IMR-90 (cell line): ENCODE measurements at regions not wholly inside any gene's neighbourhood (a gene's known extent, or its start where the extent isn't known, plus 50 kb on each side); places are given as distances from the start of the nearest gene placed in this dataset.

Experiments
- ATAC-seq: fragments of 200-7000 bp; cut with Tn5 transposase; 2 replicates; pipeline ENCODE4 v1.9.1; 2020; ENCODE audit warnings: low read depth, mild to moderate bottlenecking, moderate library complexity
- BruUV-seq: library from RNA; stranded (reverse); fragments of 400-500 nt; replicated peaks from 2 replicates; lab custom pipeline; 2021; lab: Mats Ljungman, UMichigan
- CTCF ChIA-PET: fragments of 300-600 bp; formaldehyde crosslinking; extraction: SDS; loops from one replicate; lab custom pipeline; 2021; ENCODE audit warnings: antibody characterized with exemption; lab: Yijun Ruan, JAX
- POLR2A ChIA-PET: fragments of 300-600 bp; sonication (Branson Sonifier 250); formaldehyde crosslinking; loops from one replicate; lab custom pipeline; 2022; ENCODE audit warnings: antibody characterized with exemption; ENCODE audit not compliant: unreplicated experiment; lab: Charles Lee
- DNase-seq: peaks from one replicate; pipeline ENCODE4 v3.0.0; 2013
- H2AFZ ChIP-seq: replicated peaks from 2 replicates; pipeline ENCODE3; 2013; ENCODE audit warnings: low read length, mild to moderate bottlenecking; ENCODE audit not compliant: poor library complexity
- H2AK5ac ChIP-seq: 2 replicates; pipeline ENCODE4 v1.6.1; 2013; ENCODE audit warnings: low read depth, low read length, inconsistent platforms
- H2AK9ac ChIP-seq: replicated peaks from 2 replicates; pipeline ENCODE3; 2013; ENCODE audit warnings: mild to moderate bottlenecking, low read depth, low read length, moderate library complexity; ENCODE audit not compliant: poor library complexity
- H2BK120ac ChIP-seq: 2 replicates; pipeline ENCODE4 v1.6.1; 2013; ENCODE audit warnings: low read depth, low read length, inconsistent platforms
- H2BK15ac ChIP-seq: 3 replicates; pipeline ENCODE4 v1.6.1; 2013; ENCODE audit warnings: low read depth, low read length, inconsistent platforms
- H2BK20ac ChIP-seq: 2 replicates; pipeline ENCODE4 v1.6.1; 2013; ENCODE audit warnings: low read depth, mild to moderate bottlenecking, inconsistent platforms, low read length, moderate library complexity
- H2BK5ac ChIP-seq: 2 replicates; pipeline ENCODE4 v1.6.1; 2013; ENCODE audit warnings: mild to moderate bottlenecking, low read depth, low read length, inconsistent platforms; ENCODE audit not compliant: poor library complexity, severe bottlenecking
- H3K14ac ChIP-seq: replicated peaks from 2 replicates; pipeline ENCODE4 v1.6.1; 2013; ENCODE audit warnings: low read depth, low read length, inconsistent platforms
- H3K18ac ChIP-seq: 2 replicates; pipeline ENCODE4 v1.6.1; 2013; ENCODE audit warnings: low read depth, low read length, control low read depth
- H3K23ac ChIP-seq: 2 replicates; pipeline ENCODE4 v1.6.1; 2013; ENCODE audit warnings: low read depth, low read length, inconsistent platforms
- H3K27ac ChIP-seq: 2 replicates; pipeline ENCODE4 v1.5.1; 2013; ENCODE audit warnings: mild to moderate bottlenecking, control low read depth, low read length; ENCODE audit not compliant: insufficient read depth
- H3K27me3 ChIP-seq: 2 replicates; pipeline ENCODE4 v1.6.1; 2013; ENCODE audit warnings: low read length; ENCODE audit not compliant: control insufficient read depth, insufficient read depth
- H3K36me3 ChIP-seq: 2 replicates; pipeline ENCODE4 v1.6.1; 2013; ENCODE audit warnings: low read length, mixed read lengths; ENCODE audit not compliant: control insufficient read depth, insufficient read depth
- H3K4ac ChIP-seq: 2 replicates; pipeline ENCODE4 v1.6.1; 2013; ENCODE audit warnings: low read depth, low read length, inconsistent platforms
- H3K4me1 ChIP-seq: 2 replicates; pipeline ENCODE4 v1.6.1; 2013; ENCODE audit warnings: low read length, mixed read lengths; ENCODE audit not compliant: control insufficient read depth, insufficient read depth
- H3K4me2 ChIP-seq: 2 replicates; pipeline ENCODE4 v1.6.1; 2013; ENCODE audit warnings: low read depth, mild to moderate bottlenecking, control low read depth, low read length, moderate library complexity
- H3K4me3 ChIP-seq: 2 replicates; pipeline ENCODE4 v1.5.1; 2013; ENCODE audit warnings: low read depth, mild to moderate bottlenecking, control low read depth, low read length, moderate library complexity; ENCODE audit not compliant: insufficient read depth
- H3K56ac ChIP-seq: 2 replicates; pipeline ENCODE4 v1.6.1; 2013; ENCODE audit warnings: low read length, inconsistent platforms; ENCODE audit not compliant: insufficient read depth; ENCODE audit errors: extremely low read depth
- H3K79me1 ChIP-seq, 2 experiments: 2 replicates each; pipeline ENCODE4 v1.6.1; 2013; ENCODE audit warnings: low read length in 2 of 2, inconsistent platforms in 1 of 2, low read depth in 1 of 2
- H3K9ac ChIP-seq: 2 replicates; pipeline ENCODE4 v1.6.1; 2013; ENCODE audit warnings: low read depth, low read length, control low read depth
- H3K9me1 ChIP-seq: 2 replicates; pipeline ENCODE4 v1.6.1; 2013; ENCODE audit warnings: low read length, inconsistent platforms; ENCODE audit not compliant: insufficient read depth
- H3K9me3 ChIP-seq: 2 replicates; pipeline ENCODE4 v1.6.1; 2013; ENCODE audit warnings: low read length; ENCODE audit not compliant: control insufficient read depth, insufficient read depth
- H4K20me1 ChIP-seq: 2 replicates; pipeline ENCODE4 v1.6.1; 2013; ENCODE audit warnings: low read length, inconsistent platforms; ENCODE audit not compliant: insufficient read depth
- H4K5ac ChIP-seq: 2 replicates; pipeline ENCODE4 v1.6.1; 2013; ENCODE audit warnings: mild to moderate bottlenecking, low read depth, low read length, control low read depth
- H4K8ac ChIP-seq, 2 experiments: 2 replicates each; pipeline ENCODE4 v1.6.1; 2013; ENCODE audit warnings: low read depth in 2 of 2, low read length in 2 of 2, control low read depth in 1 of 2, inconsistent platforms in 1 of 2
- H4K91ac ChIP-seq: 2 replicates; pipeline ENCODE4 v1.6.1; 2013; ENCODE audit warnings: low read depth, low read length, inconsistent platforms; ENCODE audit not compliant: insufficient read depth
- BHLHE40 ChIP-seq: fragments of 150-350 bp; IDR thresholded peaks from 2 replicates; pipeline ENCODE4 v1.6.1; 2016; ENCODE audit warnings: mild to moderate bottlenecking, low read depth, low read length
- CEBPB ChIP-seq: IDR thresholded peaks from 2 replicates; pipeline ENCODE4 v1.6.1; 2012; ENCODE audit warnings: low read depth, low read length, improper control_type of control experiment
- CHD1 ChIP-seq: IDR thresholded peaks from 2 replicates; pipeline ENCODE4 v1.6.1; 2012; ENCODE audit warnings: low read depth, low read length, improper control_type of control experiment
- CTCF ChIP-seq: conservative IDR thresholded peaks from 2 replicates; pipeline ENCODE4 v1.5.1; 2012; ENCODE audit warnings: mild to moderate bottlenecking, low read depth, low read length, improper control_type of control experiment
- ELK1 ChIP-seq: fragments of 150-350 bp; IDR thresholded peaks from 2 replicates; pipeline ENCODE4 v1.6.1; 2016; ENCODE audit warnings: low read depth, mild to moderate bottlenecking, low read length, moderate library complexity, borderline replicate concordance
- FOS ChIP-seq: fragments of 150-350 bp; IDR thresholded peaks from 2 replicates; pipeline ENCODE4 v1.6.1; 2016; ENCODE audit warnings: low read depth, low read length
- MAFK ChIP-seq: IDR thresholded peaks from 2 replicates; pipeline ENCODE4 v1.6.1; 2012; ENCODE audit warnings: low read depth, low read length, improper control_type of control experiment
- MAZ ChIP-seq: IDR thresholded peaks from 2 replicates; pipeline ENCODE4 v1.6.1; 2012; ENCODE audit warnings: low read depth, mild to moderate bottlenecking, low read length, improper control_type of control experiment, moderate library complexity, borderline replicate concordance
- MXI1 ChIP-seq: IDR thresholded peaks from 2 replicates; pipeline ENCODE4 v1.6.1; 2012; ENCODE audit warnings: low read depth, mild to moderate bottlenecking, low read length, moderate library complexity, borderline replicate concordance
- NFE2L2 ChIP-seq: fragments of 150-350 bp; IDR thresholded peaks from 2 replicates; pipeline ENCODE4 v1.6.1; 2016; ENCODE audit warnings: low read depth, mild to moderate bottlenecking, low read length
- POLR2A ChIP-seq: IDR thresholded peaks from 2 replicates; pipeline ENCODE4 v1.6.1; 2012; ENCODE audit warnings: mild to moderate bottlenecking, low read depth, low read length
- RAD21 ChIP-seq: IDR thresholded peaks from 2 replicates; pipeline ENCODE4 v1.6.1; 2012; ENCODE audit warnings: low read length, improper control_type of control experiment
- RCOR1 ChIP-seq: IDR thresholded peaks from 2 replicates; pipeline ENCODE4 v1.6.1; 2012; ENCODE audit warnings: mild to moderate bottlenecking, low read length, improper control_type of control experiment; ENCODE audit not compliant: insufficient replicate concordance
- RFX5 ChIP-seq: IDR thresholded peaks from 2 replicates; pipeline ENCODE4 v1.8.0; 2012; ENCODE audit warnings: low read depth, mild to moderate bottlenecking, low read length, moderate library complexity
- SMC3 ChIP-seq: fragments of 150-350 bp; IDR thresholded peaks from 2 replicates; pipeline ENCODE4 v1.6.1; 2016; ENCODE audit warnings: low read depth, mild to moderate bottlenecking, antibody characterized with exemption, low read length, moderate library complexity
- USF2 ChIP-seq: fragments of 150-350 bp; IDR thresholded peaks from 2 replicates; pipeline ENCODE4 v1.6.1; 2017; ENCODE audit warnings: mild to moderate bottlenecking, antibody characterized with exemption, low read length, low read depth
- WGBS, 2 experiments: methylation state at CpG; one replicate each; pipeline versions ENCODE4 v1.1.5 to v1.1.7; 2013; ENCODE audit warnings: missing lambda C conversion rate in 2 of 2; ENCODE audit not compliant: insufficient read length in 1 of 2; ENCODE audit errors: extremely low coverage in 2 of 2; 5-methylcytosine and 5-hydroxymethylcytosine counted together
- dilution Hi-C: fragments of 300-500 bp; cut with HindIII; formaldehyde crosslinking; loops from one replicate; pipeline ENCODE4 v1.14.3; 2018; ENCODE audit warnings: low sequenced_read_pairs; ENCODE audit not compliant: unreplicated experiment
- in situ Hi-C: fragments of 300-500 bp; cut with MboI; formaldehyde crosslinking; loops from 3 replicates; pipeline ENCODE4 v1.14.3; 2019; ENCODE audit warnings: low sequenced_read_pairs, inconsistent platforms, mixed read lengths
- intact Hi-C: fragments of 100-400 bp; cut with micrococcal nuclease; formaldehyde crosslinking; loops from 2 replicates; pipeline ENCODE4 v1.10.0; 2022

- H3K4me3 ChIP-seq = no peak overlapping the region
- no peak overlapping the region for H2BK15ac ChIP-seq
- in situ Hi-C loops = no loop called here
- no peak overlapping the region for H3K9ac ChIP-seq
- WGBS, 2 experiments = 29% methylated on average over 1 of the region's 2 CpGs; no CpG with 5 or more reads in 1 of the 2 experiments
- no peak overlapping the region for H2BK5ac ChIP-seq
- H4K8ac ChIP-seq = no peak overlapping the region
- intact Hi-C loops = no loop called here
- H4K5ac ChIP-seq = no peak overlapping the region
- no peak for TF ChIP-seq MXI1
- no peak for TF ChIP-seq ELK1
- TF ChIP-seq RCOR1 = no peak
- TF ChIP-seq NFE2L2 = no peak
- no peak for TF ChIP-seq FOS
- TF ChIP-seq RFX5 = no peak
- TF ChIP-seq MAZ = no peak
- TF ChIP-seq CHD1 = no peak
- no peak for TF ChIP-seq CTCF
- no peak for TF ChIP-seq CEBPB
- TF ChIP-seq USF2 = no peak
- no peak for TF ChIP-seq POLR2A
- no peak for TF ChIP-seq BHLHE40
- TF ChIP-seq MAFK = no peak
- no peak for TF ChIP-seq SMC3
- TF ChIP-seq RAD21 = no peak
- H3K27me3 ChIP-seq = no peaks in the 10 kb centered on the region
- H2BK20ac ChIP-seq = no peak overlapping the region
- H3K27ac ChIP-seq = no peak overlapping the region
- no peak overlapping the region for H2BK120ac ChIP-seq
- H3K18ac ChIP-seq = no peak overlapping the region
- H3K4me2 ChIP-seq = no peak overlapping the region
- no peak overlapping the region for H2AFZ ChIP-seq
- no peak overlapping the region for H3K4ac ChIP-seq
- no peak overlapping the region for H3K23ac ChIP-seq
- no peaks in the 10 kb centered on the region for H3K79me1 ChIP-seq
- H3K4me1 ChIP-seq = no peaks in the 10 kb centered on the region
- no TSS peak for BruUV-seq
- H4K20me1 ChIP-seq = no peaks in the 10 kb centered on the region
- H2AK9ac ChIP-seq = no peak overlapping the region
- CTCF ChIA-PET = no interaction called here
- no peak overlapping the region for H2AK5ac ChIP-seq
- H3K14ac ChIP-seq = no peak overlapping the region
- H4K91ac ChIP-seq = no peak overlapping the region
- POLR2A ChIA-PET = no interaction called here
- ATAC-seq (no peak), DNase-seq (no peak)
- dilution Hi-C loops = no loop called here
- no peak overlapping the region for H3K56ac ChIP-seq
- no peaks in the 10 kb centered on the region for H3K9me1 ChIP-seq
- no peaks in the 10 kb centered on the region for H3K9me3 ChIP-seq
- H3K36me3 ChIP-seq = no peaks in the 10 kb centered on the region
These were observed 275.7 kb upstream of the KIF2A start for GRCh38 chr5:62030326-62030725.
